VCaP (cell line): ENCODE measurements at regions not wholly inside any gene's neighbourhood (a gene's known extent, or its start where the extent isn't known, plus 50 kb on each side); places are given as distances from the start of the nearest gene placed in this dataset.

Experiments
- H3K27ac ChIP-seq: fragments of 450-650 bp; 2 replicates; pipeline ENCODE4 v1.5.1; 2017
- CTCF ChIP-seq: fragments of 450-650 bp; conservative IDR thresholded peaks from 2 replicates; pipeline ENCODE4 v1.5.1; 2017; ENCODE audit warnings: mild to moderate bottlenecking, moderate library complexity

GRCh38 chr1:60151311-60151710 lies 77.7 kb upstream of the C1orf87 start:
- no peak overlapping the region for H3K27ac ChIP-seq
- no peak for TF ChIP-seq CTCF

- TF ChIP-seq CTCF: no peak
Observed at GRCh38 chr1:60149251-60149650, 75.7 kb upstream of the C1orf87 start.

GRCh38 chr1:60146884-60147283 lies 73.3 kb upstream of the C1orf87 start:
- no peak for TF ChIP-seq CTCF
- no peak overlapping the region for H3K27ac ChIP-seq

More at GRCh38 chr1:60149251-60149650, 75.7 kb upstream of the C1orf87 start:
- H3K27ac ChIP-seq: peak overlapping the region; percentile 53

- H3K27ac ChIP-seq: no peak overlapping the region
- no peak for TF ChIP-seq CTCF
Observed at GRCh38 chr1:60145771-60146170, 72.2 kb upstream of the C1orf87 start.

- H3K27ac ChIP-seq: no peak overlapping the region
- TF ChIP-seq CTCF: no peak
Observed at GRCh38 chr1:60141743-60142142, 68.2 kb upstream of the C1orf87 start.

GRCh38 chr1:60141276-60141675 lies 67.7 kb upstream of the C1orf87 start:
- TF ChIP-seq CTCF: no peak

GRCh38 chr1:60137406-60137805 lies 63.8 kb upstream of the C1orf87 start:
- H3K27ac ChIP-seq: no peak overlapping the region
- no peak for TF ChIP-seq CTCF

More at GRCh38 chr1:60141276-60141675, 67.7 kb upstream of the C1orf87 start:
- H3K27ac ChIP-seq: no peak overlapping the region

- TF ChIP-seq CTCF: no peak
- no peak overlapping the region for H3K27ac ChIP-seq
Observed at GRCh38 chr1:60136395-60136794, 62.8 kb upstream of the C1orf87 start.
